NCI-H1105 treated with DMSO at 0.1 percent for 48 hours (cell line): ENCODE measurements at regions not wholly inside any gene's neighbourhood (a gene's known extent, or its start where the extent isn't known, plus 50 kb on each side); places are given as distances from the start of the nearest gene placed in this dataset.

ENCODE experiments used
- DNase-seq: peaks from one replicate; lab custom pipeline; 2025; lab: John Stamatoyannopoulos, UW

DNA sequence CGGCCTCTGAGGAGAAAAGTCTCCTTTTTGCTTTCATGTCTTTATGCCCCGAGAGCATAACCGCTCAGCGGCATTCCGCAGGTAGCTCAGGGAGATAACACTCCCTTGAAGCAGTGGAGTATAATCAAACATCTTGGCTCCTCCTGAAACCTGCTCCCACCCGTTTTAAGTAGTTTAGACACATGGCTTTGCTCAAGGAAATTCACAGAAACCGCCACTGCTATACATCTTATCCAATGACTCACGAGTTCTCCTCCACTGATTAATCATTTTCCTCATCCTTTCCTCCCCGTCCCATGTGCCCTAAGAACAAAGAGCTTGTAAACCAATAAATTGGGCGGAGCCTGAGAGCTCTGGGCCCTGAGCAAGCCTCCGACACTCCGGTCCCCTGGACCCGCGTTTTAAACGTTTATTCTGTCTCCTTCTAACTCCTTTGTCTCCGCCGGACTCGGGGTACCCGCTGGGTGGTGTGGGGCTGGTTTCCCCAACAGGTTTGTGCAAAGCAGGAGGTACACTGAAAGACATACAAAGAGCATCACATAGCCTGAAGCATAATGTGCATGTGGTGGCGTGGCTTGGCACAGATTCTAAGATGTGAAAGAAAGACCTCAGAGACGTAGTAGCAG lies 401.2 kb downstream of the TLL1 start:
- no peak for DNase-seq

GRCh38 chr4:166274775-166275174 lies 401.7 kb downstream of the TLL1 start:
- no peak for DNase-seq

DNA sequence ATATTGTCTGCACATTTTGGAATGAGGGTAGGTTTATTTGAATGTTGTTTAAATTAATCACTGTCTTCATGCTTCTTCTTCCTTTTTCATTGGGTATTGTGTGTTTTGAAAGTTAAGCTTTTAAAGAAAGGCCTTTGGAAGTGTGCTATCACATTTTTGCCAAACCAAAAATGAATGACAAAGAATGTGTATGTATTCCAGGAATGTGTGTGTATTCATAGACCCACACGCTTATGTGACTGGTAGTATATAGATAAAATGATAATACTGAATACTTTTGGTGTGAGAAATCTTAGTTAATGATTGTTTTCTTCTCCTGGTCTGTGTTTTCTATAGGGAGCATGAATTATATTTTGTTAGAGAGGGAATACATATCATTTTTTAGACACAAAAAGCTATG lies 404.4 kb downstream of the TLL1 start:
- no peak for DNase-seq

DNA sequence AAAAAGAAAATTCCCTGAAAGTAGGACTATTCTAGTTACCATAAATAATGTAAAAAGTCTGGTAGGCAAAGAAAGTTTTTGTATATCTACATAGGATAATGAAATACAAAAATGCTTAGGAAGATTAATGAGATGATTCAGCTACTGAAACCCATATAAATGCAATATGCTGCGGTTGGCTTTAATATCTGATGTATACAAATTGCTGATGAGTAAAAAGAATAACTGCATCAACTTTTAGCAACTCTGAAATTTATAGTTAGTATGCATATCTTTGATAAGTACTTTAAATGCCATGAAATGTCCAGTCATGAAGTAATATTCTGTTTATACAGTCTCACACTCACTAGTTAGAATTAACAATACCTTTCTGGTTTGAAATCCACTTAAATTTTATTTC lies 404.8 kb downstream of the TLL1 start:
- no peak for DNase-seq

- no peak for DNase-seq
Observed at GRCh38 chr4:166279261-166279660, 406.2 kb downstream of the TLL1 start.

GRCh38 chr4:166280642-166281041 lies 407.6 kb downstream of the TLL1 start:
- DNase-seq: no peak

- DNase-seq: no peak
Observed at GRCh38 chr4:166282081-166282770, 409.2 kb downstream of the TLL1 start.

DNA sequence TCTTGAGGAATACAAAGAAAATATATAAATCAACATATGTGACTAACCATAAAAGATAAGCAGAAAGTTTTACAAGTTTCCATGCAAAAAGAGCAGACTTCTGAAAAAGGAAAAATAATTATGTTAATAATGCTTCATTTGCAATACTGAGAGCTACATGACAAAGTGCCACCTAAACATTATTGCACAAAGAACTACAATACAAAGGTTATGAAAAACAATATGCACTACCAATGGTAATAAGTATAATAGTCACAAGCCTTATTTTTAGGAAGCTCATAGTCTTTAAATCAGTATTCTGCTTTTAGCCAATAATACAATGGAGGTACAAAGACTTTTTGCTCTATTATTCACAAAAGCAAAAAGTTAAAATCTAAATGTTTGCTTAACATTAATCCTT lies 411.2 kb downstream of the TLL1 start:
- DNase-seq: no peak

- no peak for DNase-seq
Observed at GRCh38 chr4:166290426-166290825, 417.4 kb downstream of the TLL1 start.

GRCh38 chr4:166293556-166293955 lies 420.5 kb downstream of the TLL1 start:
- DNase-seq: no peak

DNA sequence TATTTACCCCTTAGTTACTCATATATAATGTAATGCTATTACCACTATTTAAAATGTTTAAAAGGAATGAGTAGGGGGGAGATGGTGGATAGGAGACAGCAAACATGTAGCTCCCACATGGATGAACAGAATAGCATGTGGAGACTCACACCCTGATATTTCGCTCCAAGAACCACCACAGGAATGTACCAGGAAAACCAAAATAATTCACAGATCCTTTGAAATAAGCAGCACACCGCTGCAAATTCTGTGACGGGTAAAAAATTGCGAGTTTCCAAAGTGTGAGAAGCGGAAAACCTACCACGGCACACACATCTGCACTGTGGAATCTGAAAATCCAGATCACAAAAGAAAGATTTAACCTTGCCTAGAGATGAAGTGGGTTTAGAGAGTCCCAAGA lies 428.2 kb downstream of the TLL1 start:
- DNase-seq: no peak

- DNase-seq: no peak
Observed at GRCh38 chr4:166308647-166309046, 435.6 kb downstream of the TLL1 start.

DNA sequence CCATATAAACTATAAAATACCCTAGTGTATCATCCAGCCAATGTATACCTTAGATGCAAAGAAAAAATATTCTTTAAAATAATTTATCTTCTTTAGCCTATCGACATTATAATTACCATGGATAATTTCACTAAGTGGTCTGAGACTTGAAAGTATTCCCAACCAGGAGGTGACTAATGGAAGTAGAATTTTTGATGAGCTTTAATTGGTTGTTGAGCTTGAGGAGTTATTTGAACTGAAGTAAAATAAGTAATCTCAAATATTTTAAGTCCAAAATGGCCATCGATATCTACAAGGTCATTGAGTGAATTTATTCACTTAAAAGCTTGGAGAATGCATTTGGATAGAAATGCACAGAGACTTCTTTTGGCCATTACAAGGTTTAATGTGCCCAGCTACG lies 436.2 kb downstream of the TLL1 start:
- DNase-seq: no peak

GRCh38 chr4:166311169-166311568 lies 438.1 kb downstream of the TLL1 start:
- no peak for DNase-seq

GRCh38 chr4:166312166-166312565 lies 439.1 kb downstream of the TLL1 start:
- DNase-seq: no peak

DNA sequence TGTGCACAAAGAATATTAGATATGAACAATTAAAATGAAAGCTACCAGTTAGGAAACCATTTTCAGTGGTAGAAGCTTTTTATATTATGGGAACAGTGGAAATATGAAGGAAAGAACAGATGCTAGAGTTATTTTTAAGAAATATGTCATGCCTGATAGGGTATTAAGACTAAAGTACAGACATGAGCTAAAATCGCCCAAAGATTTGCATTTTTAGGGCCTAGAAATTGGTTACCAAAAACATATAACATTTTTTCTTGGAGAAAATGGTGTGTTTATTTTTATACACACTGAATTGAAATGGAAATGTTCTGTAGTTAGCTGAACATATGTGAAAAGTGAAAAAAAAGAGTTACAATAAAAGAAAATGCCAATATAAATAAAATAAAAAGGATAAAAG lies 441.9 kb downstream of the TLL1 start:
- DNase-seq: no peak

- no peak for DNase-seq
Observed at GRCh38 chr4:166315721-166316467, 442.9 kb downstream of the TLL1 start.

GRCh38 chr4:166318810-166319525 lies 445.9 kb downstream of the TLL1 start:
- no peak for DNase-seq

GRCh38 chr4:166323250-166323649 lies 450.2 kb downstream of the TLL1 start:
- DNase-seq: no peak

GRCh38 chr4:166324321-166324720 lies 451.3 kb downstream of the TLL1 start:
- DNase-seq: no peak

DNA sequence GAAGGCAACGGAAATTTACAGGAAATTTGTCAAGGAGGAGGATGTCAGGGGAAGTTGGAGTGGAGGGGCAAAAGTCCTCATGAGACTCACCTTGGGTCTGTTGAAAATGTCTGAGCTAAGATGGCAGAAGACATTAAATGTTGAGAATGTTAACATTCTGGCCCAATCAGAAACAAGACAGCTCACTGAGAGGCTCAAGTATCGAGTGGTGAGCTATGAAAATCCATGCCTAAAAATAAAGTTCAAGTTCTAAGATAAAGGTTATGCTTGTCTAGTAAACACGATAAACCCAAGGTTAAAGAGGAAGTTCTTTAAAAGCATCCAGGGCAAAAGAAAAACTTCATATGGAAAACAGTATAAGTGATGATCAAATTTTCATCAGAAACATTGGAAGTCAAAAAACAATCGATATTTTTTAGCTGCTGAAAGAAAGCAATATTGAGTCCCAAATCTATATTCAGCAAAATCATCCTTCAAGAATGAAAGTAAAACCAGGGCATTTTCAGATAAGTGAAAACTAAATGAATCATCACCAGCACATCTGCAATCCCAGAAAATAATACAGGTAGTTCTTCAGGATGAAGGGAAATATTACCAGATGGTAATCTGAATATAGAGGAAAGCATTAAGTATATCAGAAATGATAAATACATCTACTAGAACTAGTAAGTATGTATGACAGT lies 462.4 kb downstream of the TLL1 start:
- no peak for DNase-seq

DNA sequence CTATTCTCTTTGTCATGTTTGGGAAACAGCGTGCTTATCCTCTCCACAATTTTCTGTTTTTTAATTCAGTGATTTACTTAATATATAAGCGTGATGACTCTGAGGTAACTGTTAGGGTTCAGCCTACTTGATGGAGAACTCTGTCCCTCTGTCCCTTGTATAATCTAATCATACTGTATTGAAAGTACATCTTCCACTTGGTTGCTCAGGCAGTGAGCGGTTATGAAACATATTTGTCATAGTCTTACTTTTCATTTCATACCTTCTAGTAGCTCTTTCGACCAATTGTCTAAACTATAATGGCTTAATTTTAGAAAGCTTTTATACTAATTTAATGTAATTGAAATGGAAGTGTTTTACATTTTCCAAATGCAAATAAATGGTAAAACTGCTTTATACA lies 469.0 kb downstream of the TLL1 start:
- DNase-seq: no peak
